Right lung (tissue), 2 donors: ENCODE measurements at regions not wholly inside any gene's neighbourhood (a gene's known extent, or its start where the extent isn't known, plus 50 kb on each side); places are given as distances from the start of the nearest gene placed in this dataset.

Experiments used
- DNase-seq, 2 donors: peaks; one replicate each; pipeline ENCODE4 v3.0.0-alpha.2; 2013

DNA sequence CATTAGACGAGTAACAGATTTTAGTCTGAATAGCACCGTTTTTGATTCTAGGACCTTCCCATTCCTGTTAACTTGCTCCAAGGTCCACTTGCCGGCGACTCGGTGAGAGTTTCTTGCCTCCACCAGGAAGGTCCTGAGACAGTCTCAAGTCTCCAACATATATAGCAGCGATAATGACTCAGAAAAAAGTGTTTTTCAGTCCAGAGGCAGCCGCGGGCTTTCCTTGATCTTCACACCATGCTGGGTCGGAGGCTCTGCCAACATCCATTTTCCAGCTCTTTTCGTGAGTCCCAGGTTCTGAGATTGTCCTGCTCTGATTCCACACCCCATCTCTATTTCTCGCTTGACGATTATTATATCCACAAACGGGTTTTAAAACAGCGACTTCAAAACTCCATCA, 170.5 kb downstream of the GPX5 start:
- no peak for DNase-seq

DNA sequence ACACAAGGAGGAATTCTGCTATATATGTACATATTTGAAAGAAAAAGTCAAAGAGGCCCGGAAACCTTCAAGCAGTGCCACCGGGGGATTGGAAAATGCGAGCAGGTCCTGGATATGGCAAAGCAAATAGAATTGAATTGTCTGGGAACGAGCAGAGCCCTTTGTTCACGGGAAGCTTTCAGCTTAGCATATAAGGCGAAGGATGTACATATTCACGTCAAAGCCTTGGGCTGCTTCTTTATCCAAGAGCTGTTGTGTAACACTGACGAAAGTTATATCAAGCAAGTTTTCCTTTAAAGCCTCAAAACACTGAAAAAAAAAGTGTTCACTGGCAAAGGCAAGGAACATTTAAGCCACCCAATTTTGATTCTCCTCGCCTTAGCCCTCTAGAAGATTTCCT, 171.0 kb downstream of the GPX5 start:
- no peak for DNase-seq

- no peak for DNase-seq
Measured at GRCh38 chr6:28707387-28708282, 182.0 kb downstream of the GPX5 start.

GRCh38 chr6:28709478-28710349, 184.0 kb downstream of the GPX5 start:
- no peak for DNase-seq

DNA sequence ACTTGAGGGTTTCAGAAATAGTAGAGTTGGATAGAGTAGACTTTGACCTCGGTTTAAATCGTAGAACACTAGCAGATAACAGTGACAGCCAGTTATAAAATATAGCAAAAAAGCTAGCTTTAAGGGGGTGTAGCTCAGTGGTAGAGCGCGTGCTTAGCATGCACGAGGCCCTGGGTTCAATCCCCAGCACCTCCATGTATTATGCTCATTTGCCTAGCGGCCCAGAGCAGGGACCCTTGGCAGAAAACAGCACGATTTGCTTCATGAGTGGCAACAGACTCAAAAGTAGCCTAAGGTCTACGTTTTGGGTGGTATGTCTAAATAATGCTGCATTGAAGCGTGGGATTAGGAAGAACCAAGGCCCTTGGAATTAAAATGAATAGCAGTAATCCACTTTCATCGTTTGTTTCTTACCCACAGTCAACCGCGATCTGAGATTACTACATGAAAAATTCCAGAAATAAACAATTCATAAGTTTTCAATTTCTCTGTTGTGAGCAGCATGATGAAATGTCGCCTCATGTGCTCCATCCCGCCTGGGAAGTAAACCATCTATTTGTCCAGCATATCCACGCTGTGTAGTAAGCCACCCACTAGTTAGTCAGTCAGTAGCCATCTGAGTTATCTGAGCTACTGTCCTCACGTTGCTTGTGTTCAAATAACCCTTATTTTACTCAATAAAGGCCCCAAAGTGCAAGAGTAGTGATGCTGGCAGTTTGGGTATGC, 184.9 kb downstream of the GPX5 start:
- no peak for DNase-seq

DNA sequence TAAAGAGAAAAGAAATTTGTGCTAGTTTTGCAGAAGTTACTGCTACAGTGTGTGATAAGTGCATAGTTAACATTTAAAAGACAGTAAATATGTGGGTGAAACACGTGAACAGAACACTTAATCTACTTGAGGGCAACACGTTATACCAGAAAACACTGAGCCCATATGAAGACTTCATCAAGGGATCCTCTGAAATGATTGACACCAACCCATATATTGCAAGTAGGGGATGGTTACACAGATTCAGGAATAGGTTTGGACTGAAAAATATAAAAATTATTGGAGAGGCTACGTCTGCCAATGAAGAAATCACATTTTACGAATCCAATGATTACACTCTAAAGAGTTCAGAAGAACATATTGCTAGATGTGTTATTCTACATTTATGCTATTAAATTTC, 185.6 kb downstream of the GPX5 start:
- DNase-seq = no peak

- no peak for DNase-seq
Measured at GRCh38 chr6:28711788-28712341, 186.2 kb downstream of the GPX5 start.

GRCh38 chr6:28712982-28713381, 187.3 kb downstream of the GPX5 start:
- DNase-seq = no peak

GRCh38 chr6:28719275-28719940, 193.7 kb downstream of the GPX5 start:
- no peak for DNase-seq

- no peak for DNase-seq
Measured at GRCh38 chr6:28720357-28721231, 194.9 kb downstream of the GPX5 start.

- no peak for DNase-seq
Measured at GRCh38 chr6:28721372-28721771, 195.7 kb downstream of the GPX5 start.

DNA sequence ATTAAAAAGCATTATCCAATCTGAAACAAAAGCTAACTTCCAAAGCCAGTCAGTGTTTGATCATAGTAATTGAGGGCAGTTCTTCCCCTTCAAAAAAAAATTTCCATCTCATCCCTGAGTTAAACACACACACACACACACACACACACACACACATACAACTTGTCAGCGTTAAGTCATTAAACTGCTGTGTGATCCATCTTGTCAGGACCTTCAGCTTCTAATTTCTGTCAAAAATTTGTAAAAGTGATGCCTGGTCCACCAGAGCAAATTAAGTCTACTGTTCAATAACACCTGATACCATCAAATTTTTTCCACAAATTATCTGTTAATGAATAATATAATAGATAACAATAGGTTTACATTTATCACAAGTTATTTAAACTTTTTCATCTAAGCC, 198.7 kb downstream of the GPX5 start:
- no peak for DNase-seq

DNA sequence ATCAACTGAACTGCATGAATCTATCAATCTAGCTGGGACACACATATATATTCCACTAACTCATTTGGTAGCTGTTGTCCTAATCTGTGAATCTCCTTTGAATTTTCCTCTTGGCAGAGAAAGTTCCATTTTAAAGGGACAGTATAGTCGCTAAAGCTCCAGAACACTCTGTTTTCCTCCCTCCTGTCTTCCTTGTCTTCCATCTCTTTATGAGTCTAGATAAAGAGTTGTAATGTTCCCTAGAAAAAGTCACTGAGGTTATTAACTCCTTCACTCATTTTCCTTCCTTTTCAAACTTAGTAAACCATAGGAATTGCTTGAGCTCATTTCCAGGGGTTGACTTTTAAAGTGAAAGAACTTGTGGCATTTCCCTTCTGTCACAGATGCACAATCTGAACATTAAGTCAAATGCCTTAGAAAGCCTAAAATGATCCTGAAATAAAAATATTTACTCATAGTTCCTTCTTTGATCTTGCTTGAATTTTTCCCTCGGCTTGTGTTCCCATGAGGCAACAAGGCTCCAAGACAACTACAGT, 198.4 kb downstream of the TRIM27 start:
- no peak for DNase-seq

DNA sequence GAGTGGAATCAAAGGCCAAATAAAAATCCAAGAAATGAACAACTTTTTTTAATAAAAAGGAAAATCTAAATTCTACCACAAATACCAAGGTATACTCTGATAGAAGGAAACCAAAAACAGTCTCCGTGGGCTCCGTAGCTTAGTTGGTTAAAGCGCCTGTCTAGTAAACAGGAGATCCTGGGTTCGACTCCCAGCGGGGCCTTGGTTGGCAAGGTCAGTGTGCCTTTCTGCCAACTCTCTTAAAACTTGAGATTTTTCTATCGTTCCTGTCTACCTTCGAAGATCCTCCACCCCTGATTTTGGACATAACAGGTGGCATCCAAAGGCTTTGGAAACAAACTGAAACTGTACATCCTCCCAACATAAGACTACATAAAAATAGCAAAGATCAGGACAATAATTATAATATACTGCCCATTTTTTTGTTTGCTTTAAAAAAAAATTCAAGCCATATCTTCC, 197.9 kb downstream of the TRIM27 start:
- DNase-seq = no peak

DNA sequence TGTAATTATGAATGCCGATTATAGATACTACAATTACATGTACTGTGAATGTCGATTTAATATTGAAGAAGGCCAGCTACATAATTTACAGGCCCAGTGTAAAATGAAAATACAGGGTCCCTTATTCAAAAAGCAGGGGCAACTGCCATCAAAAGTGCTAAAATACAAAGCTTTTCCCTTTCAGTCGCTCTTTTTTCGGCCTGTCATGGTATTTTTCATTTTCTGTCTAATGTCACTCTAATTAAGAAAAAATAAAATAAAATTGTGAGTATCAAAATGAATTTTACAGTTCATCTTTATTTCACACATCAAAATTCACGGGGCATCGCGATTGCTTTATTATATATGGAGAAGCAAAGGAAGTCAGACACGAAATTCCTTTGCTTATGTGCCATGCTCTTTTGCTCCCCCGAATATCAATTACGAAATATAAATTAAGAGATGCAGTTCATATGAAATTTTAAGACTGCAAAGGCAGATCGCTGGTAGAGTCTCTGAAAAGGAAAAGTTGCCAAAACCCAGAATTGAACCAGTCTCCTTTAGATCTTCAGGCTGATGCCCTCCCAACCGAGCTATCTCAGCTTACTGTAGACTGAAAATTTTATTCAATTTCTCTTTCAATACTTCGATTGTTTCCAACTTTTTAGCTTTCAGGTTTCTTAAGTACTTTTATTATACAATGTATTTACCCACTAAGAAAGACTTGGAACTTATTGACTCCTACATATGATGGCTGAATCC, 197.0 kb downstream of the TRIM27 start:
- no peak for DNase-seq

DNA sequence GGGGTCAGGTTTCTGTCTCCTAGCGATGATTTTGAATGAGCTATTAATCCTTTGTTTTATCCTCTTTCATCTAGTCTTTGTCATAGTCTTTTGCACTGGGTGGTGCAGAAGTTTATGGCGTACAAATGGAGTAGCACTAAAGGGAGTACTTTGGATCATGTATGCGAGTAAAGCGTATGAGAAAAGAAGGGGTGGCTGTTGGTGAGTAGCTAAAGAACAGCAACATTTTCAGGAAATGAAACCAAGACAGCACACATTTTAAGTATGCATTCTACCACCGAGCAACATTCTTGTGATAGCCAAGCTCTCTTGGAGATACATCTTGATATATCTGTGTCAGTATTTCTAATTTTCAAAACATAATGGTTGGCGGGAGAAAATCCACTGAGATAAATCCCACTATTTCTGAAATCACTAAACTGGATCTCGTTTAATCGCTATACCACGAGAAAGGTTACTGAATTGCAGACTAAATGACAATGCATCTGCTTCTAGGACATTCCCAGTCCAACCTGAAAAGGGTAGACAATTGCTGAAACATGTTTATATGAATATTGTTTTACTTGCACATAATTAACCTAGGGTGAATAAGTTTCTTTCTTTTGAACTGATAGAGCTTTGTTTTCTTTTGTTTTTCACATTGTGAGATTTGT, 196.1 kb downstream of the TRIM27 start:
- no peak for DNase-seq

DNA sequence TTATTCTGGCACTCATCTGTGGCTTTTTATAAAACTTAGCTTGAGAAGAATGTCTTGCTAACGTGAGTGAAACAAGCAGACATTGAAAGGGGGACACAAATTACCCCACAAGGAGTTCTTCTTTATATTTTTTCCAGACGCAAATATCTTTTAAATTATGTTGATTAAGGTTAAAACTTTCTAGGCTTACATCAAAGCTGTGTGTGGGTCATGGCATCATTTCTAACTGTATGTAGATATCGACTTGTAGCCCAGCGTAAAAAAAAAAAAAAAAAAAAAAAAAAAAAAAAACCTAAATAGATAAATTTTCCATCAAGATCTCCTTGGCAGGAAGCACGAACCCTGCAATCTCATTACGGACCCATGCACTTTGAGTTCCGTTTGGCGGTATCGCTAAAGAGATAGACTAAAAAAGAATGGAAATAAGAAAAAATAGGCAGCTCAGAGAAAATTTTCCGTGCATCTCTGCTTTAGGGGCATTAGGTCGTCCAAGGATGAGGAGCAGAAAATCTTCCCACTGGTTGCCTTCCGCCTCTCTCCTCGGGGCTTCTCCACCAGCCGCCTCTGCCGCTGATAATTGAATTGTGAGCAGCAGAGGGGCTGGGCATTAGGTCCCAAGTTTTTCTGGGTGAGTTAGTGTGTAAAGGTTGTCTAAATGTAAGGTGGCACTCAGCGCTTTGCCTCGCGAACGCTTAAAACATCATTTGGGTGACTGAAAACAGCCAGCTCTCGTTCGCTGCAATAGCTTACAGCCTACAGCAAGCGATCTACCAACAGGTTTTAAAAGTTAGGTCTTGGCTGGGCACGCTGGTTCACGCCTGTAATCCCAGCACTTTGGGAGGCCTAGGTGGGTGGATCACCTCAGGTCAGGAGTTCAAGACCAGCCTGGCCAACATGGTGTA, 194.0 kb downstream of the TRIM27 start:
- DNase-seq = no peak

DNA sequence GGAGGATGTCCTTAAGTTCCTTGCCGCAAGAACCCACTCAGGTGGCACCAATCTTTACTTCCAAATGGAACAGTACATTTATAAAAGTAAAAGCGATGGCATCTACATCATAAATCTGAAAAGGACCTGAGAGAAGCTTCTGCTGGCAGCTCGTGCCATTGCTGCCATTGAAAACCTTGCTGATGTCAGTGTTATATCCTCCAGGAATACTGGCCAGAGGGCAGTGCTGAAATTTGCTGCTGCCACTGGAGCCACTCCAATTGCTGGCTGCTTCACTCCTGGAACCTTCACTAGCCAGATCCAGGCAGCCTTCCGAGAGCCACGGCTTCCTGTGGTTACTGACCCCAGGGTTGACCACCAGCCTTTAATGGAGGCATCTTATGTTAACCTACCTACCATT, 191.7 kb downstream of the TRIM27 start:
- no peak for DNase-seq
